ENCODE measurements at regions not wholly inside any gene's neighbourhood (a gene's known extent, or its start where the extent isn't known, plus 50 kb on each side); places are given as distances from the start of the nearest gene placed in this dataset.

- TF ChIP-seq CTCF (IDR thresholded peaks at IDR 0.05) (no peak), POLR2A (IDR thresholded peaks at IDR 0.05) (no peak)
Measured at GRCh38 chr9:84067821-84068220, 87.2 kb downstream of the RMI1 start.

All from lower leg skin (tissue), 3 donors.